ENCODE measurements at regions not wholly inside any gene's neighbourhood (a gene's known extent, or its start where the extent isn't known, plus 50 kb on each side); places are given as distances from the start of the nearest gene placed in this dataset.
"Not testable (repeated sequence)": the region's sequence is repeated elsewhere in the genome, so short reads cannot be mapped to it uniquely, and the experiment has no call there.

DNA sequence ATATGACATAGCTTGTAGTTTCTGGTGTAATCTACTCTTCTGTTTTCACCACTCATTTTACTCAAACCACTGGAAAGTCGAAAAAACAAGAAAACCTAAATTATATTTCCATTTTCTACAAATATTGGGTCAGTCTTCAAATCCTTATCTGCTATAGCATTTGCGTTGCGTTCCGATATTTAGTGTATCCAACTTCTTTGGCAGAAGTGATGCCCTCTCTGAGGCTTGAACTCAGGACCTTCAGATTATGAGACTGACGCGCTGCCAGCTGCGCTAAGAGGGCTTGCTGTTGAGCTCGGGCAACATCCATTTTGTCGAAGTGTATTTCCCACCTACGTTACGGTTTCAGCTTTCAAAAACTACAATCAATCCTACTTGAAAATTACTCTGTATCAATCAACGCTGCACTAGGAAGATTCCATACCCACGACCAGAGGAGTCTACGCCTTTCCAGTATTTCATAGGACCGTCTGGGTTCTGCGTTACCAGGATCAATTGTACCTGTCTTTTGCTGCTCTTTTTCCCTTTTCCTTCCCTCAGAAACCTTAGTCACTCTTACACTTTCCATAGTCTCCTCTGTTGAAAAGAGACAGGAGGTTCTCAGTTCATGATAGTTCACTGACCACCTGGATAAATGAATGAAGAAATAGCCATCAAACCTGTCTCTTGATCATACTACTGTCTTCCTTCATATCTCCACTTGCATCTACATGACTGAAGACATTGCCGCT, 140.5 kb upstream of the ZNF322 start:
- DNase-seq, result not testable (repeated sequence)

DNA sequence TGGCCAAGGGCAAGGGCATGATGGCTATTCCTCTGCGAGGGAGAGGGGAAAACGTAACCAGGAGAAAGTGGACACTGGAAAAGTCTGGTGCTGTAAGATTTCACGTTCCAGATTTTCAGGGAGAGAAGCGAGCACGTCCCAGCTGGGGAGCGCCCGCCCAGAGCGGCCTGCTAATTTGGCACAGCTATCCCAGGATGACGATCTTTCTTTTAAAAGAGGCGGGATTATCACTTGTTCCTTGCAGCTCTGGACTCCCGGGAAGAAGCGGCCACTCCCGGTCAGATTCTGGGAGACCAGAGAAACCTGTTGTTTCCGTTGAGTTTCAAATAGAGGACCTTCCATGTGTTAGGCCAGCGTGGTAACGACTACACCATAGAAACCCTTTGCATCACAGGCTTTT, 144.2 kb upstream of the ZNF322 start:
- DNase-seq, result not testable (repeated sequence)

DNA sequence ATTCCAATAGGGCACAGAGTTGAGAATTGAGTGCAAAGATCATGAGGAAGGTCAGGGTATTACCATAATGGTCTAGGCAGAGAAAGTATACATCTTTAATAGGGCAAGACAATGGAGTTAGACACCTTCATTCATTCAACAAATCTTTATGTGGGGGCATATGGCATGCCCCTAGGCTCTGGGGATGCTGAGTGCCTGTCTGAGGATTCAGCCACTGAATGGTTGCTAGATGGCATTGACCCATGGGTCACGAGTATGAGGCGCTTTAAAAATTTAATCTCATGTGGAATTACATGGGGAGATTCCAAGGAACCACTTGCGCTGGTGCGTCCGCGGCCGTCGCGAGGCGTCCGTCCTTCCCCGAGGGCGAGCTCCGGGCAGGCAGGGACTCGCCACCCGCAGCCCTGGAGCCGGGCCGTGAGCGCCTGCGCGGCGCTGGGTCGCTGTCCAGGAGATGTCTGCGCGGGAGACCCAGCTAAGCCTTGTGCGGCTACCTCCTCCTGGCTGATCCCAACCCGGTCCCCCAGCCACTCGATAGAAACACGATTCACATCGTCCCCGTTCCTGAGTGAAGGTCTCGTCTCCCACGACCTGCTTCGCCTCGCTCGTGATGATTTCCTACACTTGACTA, 152.1 kb upstream of the ZNF322 start:
- not testable (repeated sequence) for DNase-seq

DNA sequence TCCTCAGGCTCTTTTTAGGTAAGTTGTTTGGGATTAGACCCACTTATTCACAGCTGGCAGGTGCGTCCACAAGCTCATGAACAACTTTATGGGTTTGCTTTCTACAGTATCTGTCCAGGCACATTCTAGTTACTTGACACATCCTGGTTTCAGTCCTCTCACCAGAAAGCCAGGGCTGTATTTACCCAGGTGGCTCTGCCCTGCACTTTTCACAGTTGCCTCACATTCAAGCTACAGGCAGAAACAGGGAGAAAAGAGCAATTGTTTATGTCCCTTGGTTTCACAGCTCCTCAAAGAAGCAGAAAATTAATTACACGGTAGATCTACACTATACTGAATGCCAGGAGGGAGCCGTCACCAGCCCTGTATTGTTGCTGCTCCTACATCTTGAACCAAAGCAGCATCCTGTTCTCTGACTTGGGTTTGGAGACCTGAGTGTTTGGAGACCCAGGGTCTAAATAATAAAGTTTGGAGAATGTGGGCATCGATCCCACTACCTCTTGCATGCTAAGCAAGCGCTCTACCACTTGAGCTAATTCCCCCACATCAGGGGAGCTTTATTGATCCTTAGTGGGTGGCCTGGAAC, 159.2 kb upstream of the ZNF322 start:
- not testable (repeated sequence) for DNase-seq

DNA sequence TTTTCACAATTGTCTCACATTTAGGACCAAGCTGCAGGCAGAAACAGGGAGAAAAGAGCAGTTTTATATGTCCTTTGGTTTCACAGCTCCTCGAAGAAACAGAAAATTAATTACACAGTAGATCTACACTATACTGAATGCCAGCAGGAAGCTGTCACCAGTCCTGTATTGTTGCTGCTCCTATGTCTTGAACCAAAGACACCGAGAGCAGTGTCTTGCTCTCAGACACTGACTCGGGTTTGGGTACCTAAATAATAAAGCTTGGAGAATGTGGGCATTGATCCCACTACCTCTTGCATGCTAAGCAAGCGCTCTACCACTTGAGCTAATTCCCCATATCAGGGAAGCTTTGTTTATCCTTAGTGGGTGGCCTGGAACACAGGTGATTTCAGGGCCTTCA, 168.4 kb upstream of the ZNF322 start:
- DNase-seq, result not testable (repeated sequence)

DNA sequence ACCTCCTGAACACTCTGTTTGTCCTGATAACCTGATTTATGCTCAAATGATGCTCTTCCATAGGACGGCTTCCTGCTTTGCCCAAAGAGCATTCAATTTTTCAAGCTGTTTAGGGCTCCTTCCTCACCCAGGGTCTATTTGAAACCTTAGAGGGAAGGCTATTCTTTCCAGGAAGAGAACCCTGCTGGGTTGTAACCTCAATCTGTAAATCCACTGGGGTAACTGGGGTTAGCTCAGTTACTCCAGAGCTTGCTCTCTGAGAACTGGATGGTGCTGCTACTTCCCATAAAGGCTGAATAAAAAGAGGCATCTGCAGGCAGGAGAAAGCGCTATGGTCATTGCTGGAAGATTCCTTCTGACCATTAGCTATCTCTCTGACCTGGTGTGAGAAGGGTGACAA, 169.9 kb upstream of the ZNF322 start:
- DNase-seq, result not testable (repeated sequence)

DNA sequence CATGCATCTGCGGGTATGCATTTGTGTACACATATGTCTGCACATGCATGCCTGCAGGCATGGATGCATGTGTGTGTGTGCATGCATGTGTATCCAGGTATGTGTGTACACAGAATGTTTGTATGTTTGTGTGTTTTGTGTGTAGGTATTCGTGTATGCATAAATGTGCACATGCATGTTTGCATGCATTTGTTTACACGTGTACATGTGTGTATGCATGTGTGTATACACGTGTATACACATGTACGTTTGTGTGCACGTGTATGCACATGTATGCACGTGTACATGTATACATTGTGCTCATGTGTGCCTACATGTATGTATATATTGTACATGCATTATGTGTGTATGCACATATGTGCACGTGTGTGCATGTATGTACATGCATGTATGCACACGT, 171.4 kb upstream of the ZNF322 start:
- not testable (repeated sequence) for DNase-seq

DNA sequence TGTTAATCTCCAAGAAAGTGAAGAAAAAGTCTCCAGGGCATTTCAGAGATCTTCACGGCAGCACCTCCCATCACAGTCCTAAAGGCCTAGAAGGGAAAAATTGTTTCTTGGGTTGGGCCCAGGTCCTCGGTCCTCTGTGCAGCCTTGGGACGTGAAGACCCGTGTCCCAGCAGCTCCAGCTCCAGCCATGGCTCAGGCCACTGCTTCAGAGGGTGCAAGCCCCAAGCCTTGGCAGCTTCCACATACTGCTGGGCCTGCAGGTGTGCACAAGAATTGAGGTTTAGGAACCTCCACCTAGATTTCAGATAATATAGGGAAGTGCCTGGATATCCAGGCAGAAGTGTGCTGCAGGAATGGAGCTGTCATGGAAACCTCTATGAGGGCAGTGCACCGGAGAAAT, 176.2 kb upstream of the ZNF322 start:
- DNase-seq, result not testable (repeated sequence)

DNA sequence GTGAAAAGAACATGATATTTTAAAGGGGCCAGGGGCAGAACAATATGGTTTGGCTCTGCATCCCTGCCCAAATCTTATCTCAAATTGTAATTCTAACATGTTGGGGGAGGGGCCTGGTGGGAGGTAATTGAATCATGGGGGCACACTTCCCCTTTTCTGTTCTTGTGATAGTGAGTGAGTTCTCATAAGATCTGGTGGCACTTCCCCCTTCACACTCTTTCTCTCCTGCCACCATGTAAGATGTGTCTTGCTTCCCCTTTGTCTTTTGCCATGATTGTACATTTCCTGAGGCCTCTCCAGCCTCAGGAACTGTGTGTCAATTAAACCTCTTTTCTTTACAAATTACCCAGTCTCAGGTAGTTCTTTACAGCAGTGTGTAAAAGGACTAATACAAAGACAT, 177.1 kb upstream of the ZNF322 start:
- DNase-seq, result not testable (repeated sequence)

DNA sequence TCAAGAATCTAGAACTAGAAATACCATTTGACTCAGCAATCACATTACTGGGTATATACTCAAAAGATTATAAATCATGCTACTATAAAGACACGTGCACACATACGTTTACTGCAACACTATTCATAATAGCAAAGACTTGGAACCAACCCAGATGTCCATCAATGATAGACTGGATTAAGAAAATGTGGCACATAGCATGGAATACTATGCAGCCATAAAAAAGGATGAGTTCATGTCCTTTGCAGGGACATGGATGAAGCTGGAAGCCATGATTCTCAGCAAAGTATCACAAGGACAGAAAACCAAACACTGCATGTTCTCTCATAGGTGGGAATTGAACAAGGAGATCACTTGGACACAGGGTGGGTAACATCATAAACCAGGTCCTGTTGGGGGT, 185.3 kb upstream of the ZNF322 start:
- DNase-seq, result not testable (repeated sequence)

DNA sequence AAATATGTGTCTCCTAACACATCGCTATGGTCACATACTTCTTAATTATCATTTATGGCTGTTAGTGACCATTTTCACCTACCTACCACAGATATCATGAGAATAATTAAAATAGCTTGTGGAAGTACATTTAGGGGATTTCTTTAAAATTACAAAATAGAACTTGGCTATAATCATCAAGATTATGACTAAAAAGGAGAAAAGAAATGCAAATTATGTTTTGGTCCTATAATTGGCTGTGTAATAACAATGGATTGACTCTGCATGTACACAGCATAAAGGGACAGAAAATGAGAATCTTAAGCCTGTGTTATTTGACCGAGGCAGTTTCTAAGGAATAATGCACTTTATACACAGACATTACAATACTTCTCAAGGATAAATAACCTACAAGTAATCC, 197.7 kb upstream of the ZNF322 start:
- DNase-seq, result not testable (repeated sequence)

DNA sequence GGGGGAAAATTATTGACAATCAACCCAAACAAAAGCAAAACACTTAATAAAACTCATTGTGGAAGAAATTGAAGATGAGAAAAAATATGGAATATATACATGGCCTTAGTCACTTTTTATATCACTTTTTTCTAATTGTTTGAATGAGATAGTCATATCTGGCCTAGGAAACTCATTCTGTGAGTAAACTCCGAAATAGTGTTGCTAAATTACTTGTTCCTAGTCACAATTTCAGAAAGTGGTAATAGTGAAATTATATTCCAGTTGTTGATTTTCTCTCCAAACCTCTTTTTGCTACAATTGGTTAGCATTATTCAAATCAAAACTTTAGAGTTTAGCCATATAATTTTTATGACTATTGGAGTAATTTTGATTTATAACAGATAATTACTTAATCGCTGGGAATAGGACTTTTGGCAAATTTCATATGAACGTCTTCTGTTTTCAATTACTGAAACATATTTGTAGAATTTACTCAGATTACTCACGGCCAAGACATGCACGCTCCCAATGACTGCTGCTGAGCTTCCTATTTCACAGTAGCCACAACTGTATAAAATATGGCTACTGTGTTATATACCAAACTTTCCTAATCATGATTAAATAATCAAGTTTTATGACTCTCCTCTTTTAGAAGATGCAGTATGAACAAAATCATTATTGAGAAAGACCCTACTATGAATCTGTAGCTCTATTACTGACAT, 199.7 kb upstream of the ZNF322 start:
- peak; percentile 1 for DNase-seq

DNA sequence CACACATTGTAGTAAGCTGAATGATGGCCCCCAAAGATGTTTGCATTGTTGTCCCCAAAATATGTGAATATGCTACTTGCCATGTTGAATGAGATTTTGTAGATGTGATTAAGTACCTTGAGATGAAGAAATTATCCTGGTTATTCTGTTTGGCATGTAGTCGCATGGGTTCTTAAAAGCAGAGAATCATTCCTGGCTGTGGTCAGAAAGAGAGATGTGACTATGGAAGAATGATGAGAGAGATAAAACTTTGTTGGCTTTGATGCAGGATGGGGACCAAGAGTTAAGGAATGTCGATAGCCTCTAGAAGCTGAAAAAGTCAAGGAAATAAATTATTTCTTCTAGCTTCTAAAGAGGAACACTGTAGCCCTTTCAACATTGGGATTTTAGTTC, 200.2 kb upstream of the ZNF322 start:
- DNase-seq, result peak; percentile 55

DNA sequence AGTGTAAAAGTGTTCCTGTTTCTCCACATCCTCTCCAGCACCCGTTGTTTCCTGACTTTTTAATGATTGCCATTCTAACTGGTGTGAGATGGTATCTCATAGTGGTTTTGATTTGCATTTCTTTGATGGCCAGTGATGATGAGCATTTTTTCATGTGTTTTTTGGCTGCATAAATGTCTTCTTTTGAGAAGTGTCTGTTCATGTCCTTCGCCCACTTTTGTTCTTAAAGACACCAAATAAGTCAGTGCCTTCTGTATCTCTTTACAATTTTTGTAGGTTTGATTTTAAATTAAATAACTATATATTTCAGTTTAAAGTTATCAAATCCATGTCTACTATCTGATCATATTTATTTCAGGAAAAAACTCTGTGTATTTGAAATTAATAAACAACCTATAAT, 202.4 kb upstream of the ZNF322 start:
- DNase-seq, result not testable (repeated sequence)

DNA sequence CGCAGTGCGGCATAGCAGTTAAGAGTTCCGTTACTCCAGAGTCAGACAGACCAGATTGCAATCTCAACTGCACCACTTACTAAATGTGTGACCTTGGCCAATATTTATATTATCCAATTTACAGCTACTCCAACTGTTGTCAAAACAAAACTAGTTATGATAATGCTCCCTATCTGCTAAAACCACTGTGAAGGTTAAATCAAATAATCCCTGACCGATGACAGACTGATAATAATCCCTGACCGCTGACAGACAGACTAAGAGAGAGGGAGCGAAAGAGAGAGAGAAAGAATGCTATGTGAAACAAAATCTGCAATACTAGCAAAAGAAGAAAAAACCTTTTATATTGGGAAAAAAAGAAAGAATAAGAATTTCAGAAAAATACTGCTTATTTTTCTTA, 204.1 kb upstream of the ZNF322 start:
- DNase-seq, result not testable (repeated sequence)

DNA sequence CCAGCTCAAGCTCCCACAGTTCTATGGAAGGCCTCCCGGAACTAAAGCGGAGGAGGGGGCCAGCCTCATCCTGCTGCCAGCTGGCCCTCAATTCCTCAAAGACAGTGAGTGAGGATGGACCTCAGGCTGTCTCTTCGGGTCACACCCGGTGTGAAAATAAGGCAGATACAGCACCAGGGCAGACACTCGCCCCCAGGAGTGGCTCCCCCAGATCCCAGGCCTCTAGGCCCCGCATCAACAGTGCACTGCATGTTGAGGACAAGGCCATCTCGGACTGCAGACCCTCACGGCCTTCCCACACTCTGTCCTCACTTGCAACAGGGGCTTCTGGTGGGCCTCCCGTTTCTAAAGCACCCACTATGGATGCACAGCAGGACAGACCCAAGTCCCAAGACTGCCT, 239.2 kb upstream of the ZNF322 start:
- DNase-seq, result not testable (repeated sequence)

DNA sequence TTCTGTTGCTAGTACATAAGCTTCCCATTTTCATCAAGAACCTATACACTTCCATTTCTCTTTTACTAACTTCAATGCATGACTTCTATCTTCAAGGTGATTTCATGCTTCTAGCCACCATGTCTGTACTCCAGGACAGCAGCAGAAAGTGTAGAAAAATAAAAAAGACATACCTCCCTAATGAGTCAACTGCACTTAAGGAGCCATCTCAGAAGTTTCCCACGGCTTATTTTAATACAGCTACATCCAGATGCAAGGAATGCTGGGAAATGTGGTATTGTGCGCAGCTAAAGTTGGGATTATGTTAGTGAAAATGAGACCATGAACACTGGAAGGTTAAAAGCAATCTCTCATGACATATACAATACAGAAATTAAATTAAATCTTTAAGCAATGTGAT, 264.7 kb upstream of the ZNF322 start:
- DNase-seq, result peak; percentile 5

DNA sequence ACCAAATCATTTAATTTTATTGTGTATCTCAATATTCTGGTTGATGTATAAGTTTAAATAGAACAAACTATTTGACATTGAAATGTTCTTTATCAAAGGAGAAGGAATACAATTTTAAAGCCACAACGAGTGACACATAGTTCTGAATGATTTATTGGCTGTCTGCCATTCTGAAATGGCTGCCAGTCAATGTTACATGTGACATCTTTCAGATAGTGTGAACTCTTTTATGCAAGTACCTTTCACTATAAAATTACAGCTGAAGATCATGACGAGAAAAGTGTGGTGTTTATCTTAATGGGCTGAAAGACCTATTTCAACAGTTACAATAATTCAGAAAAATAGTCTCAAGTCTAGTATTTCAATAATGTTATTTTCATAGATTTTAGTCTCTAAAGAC, 268.6 kb upstream of the ZNF322 start:
- not testable (repeated sequence) for DNase-seq

DNA sequence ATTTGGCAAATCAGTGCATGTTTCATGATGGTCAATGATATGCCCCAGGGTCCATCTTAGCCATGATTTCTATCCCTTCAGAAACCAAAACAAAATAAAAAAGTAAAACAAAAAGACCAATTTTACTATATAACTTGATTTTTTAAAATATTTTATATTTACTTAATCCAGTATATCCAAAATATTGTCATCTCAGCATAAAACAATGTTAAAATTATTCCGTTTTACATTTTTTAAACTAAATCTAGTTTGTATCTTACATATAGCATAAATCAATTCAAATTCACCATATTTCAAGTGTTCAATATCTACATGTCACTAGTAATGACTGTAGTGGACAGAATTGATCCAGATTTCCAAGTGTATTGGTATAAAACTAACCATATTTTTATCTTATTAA, 277.7 kb upstream of the ZNF322 start:
- DNase-seq, result not testable (repeated sequence)

DNA sequence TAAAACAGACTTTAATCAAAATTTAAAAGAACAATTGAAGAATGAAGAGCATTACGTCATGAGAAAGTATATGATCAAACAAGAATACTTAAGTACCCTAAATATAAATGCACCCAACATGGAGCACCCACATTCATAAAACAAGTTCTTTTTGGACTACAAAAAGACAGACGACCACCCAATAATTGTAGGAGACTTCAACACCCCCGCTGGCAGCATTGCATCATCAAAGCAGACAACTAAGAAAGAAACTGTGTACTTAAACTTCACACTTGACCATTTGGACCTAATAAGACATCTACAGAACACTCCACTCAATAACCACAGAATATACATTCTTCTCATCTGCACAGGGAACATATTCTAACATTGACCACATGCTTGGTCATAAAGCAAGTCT, 291.7 kb upstream of the ZNF322 start:
- DNase-seq, result not testable (repeated sequence)

DNA sequence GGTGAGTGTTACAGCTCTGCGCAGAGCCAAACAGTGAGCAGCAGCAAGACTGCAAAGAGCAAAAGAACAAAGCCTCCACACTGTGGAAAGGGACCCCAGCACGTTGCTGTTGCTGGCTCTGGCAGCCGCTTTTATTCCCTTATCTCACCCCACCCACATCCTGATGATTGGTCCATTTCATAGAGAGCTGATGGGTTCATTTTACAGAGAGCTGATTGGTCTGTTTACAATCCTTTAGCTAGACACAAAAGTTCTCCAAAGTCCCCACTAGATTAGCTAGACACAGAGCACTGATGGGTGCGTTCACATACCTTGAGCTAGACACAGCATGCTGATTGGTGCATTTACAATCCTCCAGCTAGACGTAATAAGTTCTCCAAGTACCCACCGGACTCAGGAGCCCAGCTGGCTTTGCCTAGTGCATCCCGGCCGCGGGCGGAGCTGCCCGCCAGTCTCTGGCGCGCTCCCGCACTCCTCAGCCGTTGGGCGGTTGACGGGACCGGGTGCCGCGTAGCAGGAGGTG, 291.4 kb upstream of the PRSS16 start:
- peak; percentile 76 for DNase-seq

DNA sequence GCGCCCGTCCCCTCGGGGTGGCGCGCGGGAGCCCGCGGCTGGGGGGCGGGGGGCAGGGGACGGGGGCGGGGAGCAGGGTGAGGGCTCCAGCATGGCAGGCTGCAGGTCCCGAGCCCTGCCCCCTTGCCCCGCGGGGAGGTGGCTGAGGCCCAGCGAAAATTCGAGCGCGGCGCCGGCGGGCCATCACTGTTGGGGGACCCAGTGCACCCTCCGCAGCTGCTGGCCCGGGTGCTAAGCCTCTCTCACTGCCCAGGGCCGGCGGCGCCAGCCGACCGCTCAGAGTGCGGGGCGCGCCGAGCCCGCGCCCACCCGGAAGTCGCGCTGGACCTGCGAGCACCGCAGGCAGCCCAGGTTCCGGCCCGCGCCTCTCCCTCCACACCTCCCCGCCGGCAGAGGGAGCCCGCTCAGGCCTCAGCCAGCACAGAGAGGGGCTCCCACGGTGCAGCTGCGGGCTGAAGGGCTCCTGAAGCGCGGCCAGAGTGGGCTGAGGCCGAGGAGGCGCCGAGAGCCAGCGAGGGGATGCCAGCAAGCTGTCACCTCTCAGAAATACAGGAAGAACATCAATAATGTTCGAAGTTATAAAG, 290.8 kb upstream of the PRSS16 start:
- peak; percentile 63 for DNase-seq

All from fibroblast of upper back skin (primary cell).